PC-3 (cell line): ENCODE measurements at regions not wholly inside any gene's neighbourhood (a gene's known extent, or its start where the extent isn't known, plus 50 kb on each side); places are given as distances from the start of the nearest gene placed in this dataset. TPM values are rescaled to one million over a fixed set of nuclear protein-coding genes. Genes with fewer than 3 reads are reported as not detected.

Source experiments
- ATAC-seq: fragments of 200-7000 bp; cut with Tn5 transposase; 2 replicates; pipeline ENCODE4 v1.9.1; 2020; ENCODE audit warnings: mild to moderate bottlenecking, moderate library complexity
- BruUV-seq: library from RNA; stranded (reverse); fragments of 400-500 nt; replicated peaks from 2 replicates; lab custom pipeline; 2021; lab: Mats Ljungman, UMichigan
- CTCF ChIA-PET: fragments of 300-600 bp; sonication (Branson Sonifier 250); formaldehyde crosslinking; loops from one replicate; lab custom pipeline; 2022; ENCODE audit warnings: antibody characterized with exemption; lab: Charles Lee
- POLR2A ChIA-PET: fragments of 300-600 bp; sonication (Branson Sonifier 250); formaldehyde crosslinking; loops from one replicate; lab custom pipeline; 2022; ENCODE audit warnings: antibody characterized with exemption; ENCODE audit not compliant: unreplicated experiment; lab: Charles Lee
- DNase-seq: peaks from one replicate; pipeline ENCODE4 v3.0.0-alpha.2; 2015
- H2AFZ ChIP-seq: fragments of 300-600 bp; sonication (generic); 2 replicates; pipeline ENCODE4 v1.6.0; 2016; ENCODE audit warnings: antibody characterized with exemption, low read length
- H3F3A ChIP-seq: fragments of 300-600 bp; sonication (generic); one replicate; pipeline ENCODE4 v1.6.0; 2017; ENCODE audit warnings: antibody characterized with exemption, low read length, control low read depth, mild to moderate bottlenecking; ENCODE audit not compliant: unreplicated experiment
- H3K27ac ChIP-seq: fragments of 300-600 bp; sonication (generic); 2 replicates; pipeline ENCODE4 v1.5.1; 2016; ENCODE audit warnings: mild to moderate bottlenecking, low read length
- H3K27me3 ChIP-seq: fragments of 300-600 bp; sonication (generic); 2 replicates; pipeline ENCODE4 v1.6.1; 2016; ENCODE audit warnings: low read length, mixed read lengths
- H3K36me3 ChIP-seq: fragments of 300-600 bp; sonication (generic); 2 replicates; pipeline ENCODE4 v1.6.1; 2016; ENCODE audit warnings: low read depth, mixed run types, low read length, mixed read lengths
- H3K4me1 ChIP-seq: fragments of 300-600 bp; sonication (generic); 2 replicates; pipeline ENCODE4 v1.5.1; 2016; ENCODE audit warnings: low read length; ENCODE audit not compliant: insufficient read depth
- H3K4me2 ChIP-seq: fragments of 300-600 bp; sonication (generic); 2 replicates; pipeline ENCODE4 v1.6.0; 2016; ENCODE audit warnings: low read length
- H3K4me3 ChIP-seq: fragments of 300-600 bp; sonication (generic); 2 replicates; pipeline ENCODE4 v1.5.1; 2016; ENCODE audit warnings: mild to moderate bottlenecking, low read length, mixed read lengths
- H3K79me2 ChIP-seq: fragments of 300-600 bp; sonication (generic); 2 replicates; pipeline ENCODE4 v1.6.1; 2017; ENCODE audit warnings: low read length, mixed read lengths
- H3K9ac ChIP-seq: fragments of 300-600 bp; sonication (generic); 2 replicates; pipeline ENCODE4 v1.6.0; 2016; ENCODE audit warnings: mild to moderate bottlenecking, low read length
- H3K9me2 ChIP-seq: fragments of 300-600 bp; sonication (generic); replicated peaks from 2 replicates; pipeline ENCODE4 v1.6.1; 2016; ENCODE audit warnings: mixed run types, low read length, mixed read lengths
- H3K9me3 ChIP-seq: fragments of 300-600 bp; sonication (generic); 2 replicates; pipeline ENCODE4 v1.6.1; 2016; ENCODE audit warnings: low read length, mixed read lengths
- H4K20me1 ChIP-seq: fragments of 300-600 bp; sonication (generic); 2 replicates; pipeline ENCODE4 v1.6.1; 2016; ENCODE audit warnings: low read length, mixed read lengths
- CTCF ChIP-seq: fragments of 300-600 bp; sonication (generic); conservative IDR thresholded peaks from 2 replicates; pipeline ENCODE4 v1.5.1; 2017; ENCODE audit warnings: antibody characterized with exemption, low read depth, mild to moderate bottlenecking, low read length
- EZH2 ChIP-seq: fragments of 300-600 bp; sonication (generic); IDR thresholded peaks from one replicate; pipeline ENCODE4 v1.6.1; 2017; ENCODE audit warnings: antibody characterized with exemption, mild to moderate bottlenecking, low read length; ENCODE audit not compliant: unreplicated experiment
- EZH2phosphoT487 ChIP-seq: fragments of 300-600 bp; sonication (generic); IDR thresholded peaks from 2 replicates; pipeline ENCODE4 v1.6.1; 2018; ENCODE audit warnings: mild to moderate bottlenecking, antibody characterized with exemption, low read length, borderline replicate concordance
- intact Hi-C: fragments of 100-400 bp; cut with micrococcal nuclease; formaldehyde crosslinking; loops from 2 replicates; pipeline ENCODE4 v1.9.0; 2023
- microRNA-seq: library from miRNA; unstranded; fragments of <30 nt; microRNA quantifications from one replicate; pipeline ENCODE4 v1.1.0, GENCODE V29; 2020; ENCODE audit not compliant: unreplicated experiment

GRCh38 chr1:37424523-37424922 lies 49.9 kb upstream of the ZC3H12A start:
- DNase-seq: no peak
- no peak overlapping the region for H3K4me2 ChIP-seq
- peaks cover 34% of the 10 kb centered on the region for H3K27me3 ChIP-seq
- H4K20me1 ChIP-seq: no peaks in the 10 kb centered on the region
- H3K36me3 ChIP-seq: no peaks in the 10 kb centered on the region
- TF ChIP-seq EZH2phosphoT487 (no peak), EZH2 (no peak), CTCF (no peak)
- intact Hi-C loops: no loop called here
- POLR2A ChIA-PET: no interaction called here
- BruUV-seq: no TSS peak
- H3K4me1 ChIP-seq: no peaks in the 10 kb centered on the region
- H3K79me2 ChIP-seq: no peaks in the 10 kb centered on the region
- H3K4me3 ChIP-seq: no peak overlapping the region
- H3K9me2 ChIP-seq: no peaks in the 10 kb centered on the region
- no peak overlapping the region for H3K27ac ChIP-seq
- H3K9ac ChIP-seq: no peak overlapping the region
- CTCF ChIA-PET: no interaction called here
- no peak overlapping the region for H2AFZ ChIP-seq
- ATAC-seq: no peak
- H3K9me3 ChIP-seq: no peaks in the 10 kb centered on the region
- H3F3A ChIP-seq: no peaks in the 10 kb centered on the region

Small RNAs in the stretch of these regions (microRNA-seq; reads per million reads assigned to microRNA genes)
- gene MIR4255: not detected
